ENCODE measurements at regions not wholly inside any gene's neighbourhood (a gene's known extent, or its start where the extent isn't known, plus 50 kb on each side); places are given as distances from the start of the nearest gene placed in this dataset.

GRCh38 chr1:244150071-244150470 lies 99.0 kb downstream of the ZBTB18 start:
- TF ChIP-seq, protein P1, sequence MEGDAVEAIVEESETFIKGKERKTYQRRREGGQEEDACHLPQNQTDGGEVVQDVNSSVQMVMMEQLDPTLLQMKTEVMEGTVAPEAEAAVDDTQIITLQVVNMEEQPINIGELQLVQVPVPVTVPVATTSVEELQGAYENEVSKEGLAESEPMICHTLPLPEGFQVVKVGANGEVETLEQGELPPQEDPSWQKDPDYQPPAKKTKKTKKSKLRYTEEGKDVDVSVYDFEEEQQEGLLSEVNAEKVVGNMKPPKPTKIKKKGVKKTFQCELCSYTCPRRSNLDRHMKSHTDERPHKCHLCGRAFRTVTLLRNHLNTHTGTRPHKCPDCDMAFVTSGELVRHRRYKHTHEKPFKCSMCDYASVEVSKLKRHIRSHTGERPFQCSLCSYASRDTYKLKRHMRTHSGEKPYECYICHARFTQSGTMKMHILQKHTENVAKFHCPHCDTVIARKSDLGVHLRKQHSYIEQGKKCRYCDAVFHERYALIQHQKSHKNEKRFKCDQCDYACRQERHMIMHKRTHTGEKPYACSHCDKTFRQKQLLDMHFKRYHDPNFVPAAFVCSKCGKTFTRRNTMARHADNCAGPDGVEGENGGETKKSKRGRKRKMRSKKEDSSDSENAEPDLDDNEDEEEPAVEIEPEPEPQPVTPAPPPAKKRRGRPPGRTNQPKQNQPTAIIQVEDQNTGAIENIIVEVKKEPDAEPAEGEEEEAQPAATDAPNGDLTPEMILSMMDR (conservative IDR thresholded peaks at IDR 0.05; ENCODE audit: low read length) = no peak
- TF ChIP-seq EZH2phosphoT487 (IDR thresholded peaks at IDR 0.05; ENCODE audit: borderline replicate concordance) = no peak

Data from Loucy (cell line).